ENCODE measurements at regions not wholly inside any gene's neighbourhood (a gene's known extent, or its start where the extent isn't known, plus 50 kb on each side); places are given as distances from the start of the nearest gene placed in this dataset.

GRCh38 chr6:67231092-67231491 lies 1404.0 kb upstream of the ADGRB3 start:
- no peak for FAIRE-seq
- dilution Hi-C loops (cut with MboI; ENCODE audit: extremely low pct_ligation_motif_present, low sequenced_read_pairs): no loop called here

More at GRCh38 chr6:67231092-67231491, 1404.0 kb upstream of the ADGRB3 start:
- CTCF ChIA-PET: no interaction called here
- BruUV-seq (replicated peaks): no TSS peak
- DNase-seq (ENCODE audit: low read depth, low spot score): no peak
- H3K4me2 ChIP-seq (ENCODE audit: insufficient read depth, low read length): no peak overlapping the region
- H3K9ac ChIP-seq (replicated peaks; ENCODE audit: extremely low read depth, insufficient read depth, low read length): no peak overlapping the region
- no peak overlapping the region for H3K4me3 ChIP-seq (replicated peaks in 1 of 3; ENCODE audit: insufficient read depth in 1 of 3, low read depth in 1 of 3, low read length in 3 of 3)
- H3K4me1 ChIP-seq (ENCODE audit: control insufficient read depth, extremely low read depth, insufficient read depth, low read length): no peaks in the 10 kb centered on the region
- H3K27me3 ChIP-seq (ENCODE audit: control insufficient read depth in 2 of 2, insufficient read depth in 2 of 2, low read length in 2 of 2): no peaks in the 10 kb centered on the region
- no peak overlapping the region for H3K27ac ChIP-seq (ENCODE audit: insufficient read depth, low read depth, low read length)
- intact Hi-C loops (cut with micrococcal nuclease): no loop called here
- H3K9me3 ChIP-seq (replicated peaks; ENCODE audit: control insufficient read depth, insufficient read depth, low read length): no peaks in the 10 kb centered on the region
- no peak for TF ChIP-seq MYC (IDR thresholded peaks at IDR 0.05; ENCODE audit: low read depth, low read length)
- TF ChIP-seq POLR2AphosphoS5 (IDR thresholded peaks at IDR 0.05; ENCODE audit: insufficient read depth, low read depth, low read length): no peak
- TF ChIP-seq CTCF (IDR thresholded peaks at IDR 0.05; ENCODE audit: extremely low read depth in 1 of 2, insufficient read depth in 1 of 2, low read depth in 1 of 2, low read length in 2 of 2): no peak
- no peak for TF ChIP-seq GATA2 (IDR thresholded peaks at IDR 0.05; ENCODE audit: insufficient read depth, insufficient read length, low read depth, low read length)
- TF ChIP-seq JUN (IDR thresholded peaks at IDR 0.05; ENCODE audit: borderline replicate concordance, insufficient read depth, insufficient read length, low read depth): no peak
- TF ChIP-seq FOS (IDR thresholded peaks at IDR 0.05; ENCODE audit: borderline replicate concordance, insufficient read depth, low read length): no peak
- TF ChIP-seq POLR2A (IDR thresholded peaks at IDR 0.05; ENCODE audit: low read depth, low read length): no peak
- TF ChIP-seq, protein P1, sequence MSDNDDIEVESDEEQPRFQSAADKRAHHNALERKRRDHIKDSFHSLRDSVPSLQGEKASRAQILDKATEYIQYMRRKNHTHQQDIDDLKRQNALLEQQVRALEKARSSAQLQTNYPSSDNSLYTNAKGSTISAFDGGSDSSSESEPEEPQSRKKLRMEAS (IDR thresholded peaks at IDR 0.05; ENCODE audit: insufficient read depth, insufficient read length): no peak
- TF ChIP-seq EZH2 (IDR thresholded peaks at IDR 0.05; ENCODE audit: borderline replicate concordance, low read depth, low read length, severe bottlenecking): no peak
- no peaks in the 10 kb centered on the region for H3K36me3 ChIP-seq (ENCODE audit: control insufficient read depth in 2 of 2, extremely low read depth in 1 of 2, insufficient read depth in 2 of 2, low read length in 2 of 2)
- H3K9me1 ChIP-seq (replicated peaks; ENCODE audit: control insufficient read depth, extremely low read depth, insufficient read depth, low read length): no peaks in the 10 kb centered on the region
- no peaks in the 10 kb centered on the region for H3K79me2 ChIP-seq (ENCODE audit: control insufficient read depth, insufficient read depth, low read length)
- no peaks in the 10 kb centered on the region for H4K20me1 ChIP-seq (replicated peaks; ENCODE audit: control insufficient read depth, extremely low read depth, insufficient read depth, low read length)
- POLR2A ChIA-PET: no interaction called here
- no peak overlapping the region for H2AFZ ChIP-seq (ENCODE audit: low read depth, low read length)

Data from endothelial cell of umbilical vein (primary cell).